WERI-Rb-1 (cell line): ENCODE measurements at regions not wholly inside any gene's neighbourhood (a gene's known extent, or its start where the extent isn't known, plus 50 kb on each side); places are given as distances from the start of the nearest gene placed in this dataset.

Experiments
- DNase-seq: peaks from one replicate; pipeline ENCODE4 v3.0.0-alpha.2; 2020
- H3K27ac ChIP-seq: fragments of 250-450 bp; sonication (Bioruptor Pico); 2 replicates; pipeline ENCODE4 v1.5.1; 2020; ENCODE audit warnings: mild to moderate bottlenecking, moderate library complexity
- H3K27me3 ChIP-seq: fragments of 250-450 bp; sonication (Bioruptor Pico); 2 replicates; pipeline ENCODE4 v1.5.1; 2021; ENCODE audit warnings: mild to moderate bottlenecking, low read depth, moderate library complexity; ENCODE audit not compliant: insufficient read depth, severe bottlenecking
- H3K36me3 ChIP-seq: fragments of 250-450 bp; sonication (Bioruptor Pico); 2 replicates; pipeline ENCODE4 v1.5.1; 2020; ENCODE audit warnings: mild to moderate bottlenecking, moderate library complexity
- H3K4me3 ChIP-seq: 2 replicates; pipeline ENCODE4 v1.5.1; 2011; ENCODE audit warnings: low read depth, mild to moderate bottlenecking, control low read depth, low read length
- H3K9me3 ChIP-seq: fragments of 250-450 bp; sonication (Bioruptor Pico); 2 replicates; pipeline ENCODE4 v1.5.1; 2021; ENCODE audit warnings: mild to moderate bottlenecking, moderate library complexity; ENCODE audit not compliant: severe bottlenecking
- TF ChIP-seq, protein P1 (sequence below): IDR thresholded peaks from 2 replicates; pipeline ENCODE4 v1.5.1; 2011; ENCODE audit warnings: low read depth, mild to moderate bottlenecking, control low read depth, inconsistent platforms, low read length

DNA sequence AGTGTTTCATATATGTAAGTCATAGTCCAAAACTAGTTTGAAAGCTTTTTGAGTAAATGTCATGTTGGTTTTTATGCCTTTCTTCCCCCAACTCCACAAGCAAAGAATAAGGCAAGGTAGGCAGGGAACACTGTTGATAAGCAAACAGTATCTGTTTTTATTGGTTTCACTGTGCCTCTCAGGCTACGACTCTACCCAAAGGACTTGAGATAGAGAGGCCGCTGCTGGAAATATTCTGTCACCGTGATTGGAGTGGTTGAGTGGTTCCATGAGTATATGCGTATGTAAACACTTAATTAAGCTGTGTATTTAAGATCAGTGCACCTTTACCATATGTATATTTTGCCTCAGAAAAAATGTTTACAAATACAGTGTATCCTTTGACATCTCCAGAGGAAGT, 138.1 kb upstream of the KIF26B start:
- no peaks in the 10 kb centered on the region for H3K36me3 ChIP-seq
- TF ChIP-seq, protein P1, sequence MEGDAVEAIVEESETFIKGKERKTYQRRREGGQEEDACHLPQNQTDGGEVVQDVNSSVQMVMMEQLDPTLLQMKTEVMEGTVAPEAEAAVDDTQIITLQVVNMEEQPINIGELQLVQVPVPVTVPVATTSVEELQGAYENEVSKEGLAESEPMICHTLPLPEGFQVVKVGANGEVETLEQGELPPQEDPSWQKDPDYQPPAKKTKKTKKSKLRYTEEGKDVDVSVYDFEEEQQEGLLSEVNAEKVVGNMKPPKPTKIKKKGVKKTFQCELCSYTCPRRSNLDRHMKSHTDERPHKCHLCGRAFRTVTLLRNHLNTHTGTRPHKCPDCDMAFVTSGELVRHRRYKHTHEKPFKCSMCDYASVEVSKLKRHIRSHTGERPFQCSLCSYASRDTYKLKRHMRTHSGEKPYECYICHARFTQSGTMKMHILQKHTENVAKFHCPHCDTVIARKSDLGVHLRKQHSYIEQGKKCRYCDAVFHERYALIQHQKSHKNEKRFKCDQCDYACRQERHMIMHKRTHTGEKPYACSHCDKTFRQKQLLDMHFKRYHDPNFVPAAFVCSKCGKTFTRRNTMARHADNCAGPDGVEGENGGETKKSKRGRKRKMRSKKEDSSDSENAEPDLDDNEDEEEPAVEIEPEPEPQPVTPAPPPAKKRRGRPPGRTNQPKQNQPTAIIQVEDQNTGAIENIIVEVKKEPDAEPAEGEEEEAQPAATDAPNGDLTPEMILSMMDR, result no peak
- DNase-seq, result no peak
- no peak overlapping the region for H3K4me3 ChIP-seq
- no peaks in the 10 kb centered on the region for H3K9me3 ChIP-seq
- H3K27ac ChIP-seq, result no peak overlapping the region
- H3K27me3 ChIP-seq, result no peaks in the 10 kb centered on the region

DNA sequence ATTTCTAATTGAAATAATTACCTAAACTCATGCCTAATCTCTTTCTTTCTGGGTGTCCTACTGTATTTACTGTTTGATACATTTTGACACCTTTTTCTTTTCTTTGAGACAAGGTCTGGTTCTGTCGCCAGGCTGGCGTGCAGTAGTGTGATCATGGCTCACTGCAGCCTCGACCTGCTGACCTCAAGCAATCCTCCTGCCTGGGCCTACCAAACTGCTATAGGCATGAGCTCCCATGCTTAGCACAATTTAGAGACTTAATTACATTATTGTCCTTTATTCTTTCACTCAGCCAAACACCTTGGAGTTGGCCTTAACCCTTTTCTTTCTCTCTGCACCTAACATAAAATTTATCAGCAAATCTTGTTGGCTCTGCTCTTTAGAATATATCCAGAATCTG, 139.8 kb upstream of the KIF26B start:
- no peak overlapping the region for H3K4me3 ChIP-seq
- no peaks in the 10 kb centered on the region for H3K9me3 ChIP-seq
- H3K27me3 ChIP-seq, result no peaks in the 10 kb centered on the region
- no peak overlapping the region for H3K27ac ChIP-seq
- no peaks in the 10 kb centered on the region for H3K36me3 ChIP-seq
- DNase-seq, result no peak
- TF ChIP-seq, protein P1, result no peak

DNA sequence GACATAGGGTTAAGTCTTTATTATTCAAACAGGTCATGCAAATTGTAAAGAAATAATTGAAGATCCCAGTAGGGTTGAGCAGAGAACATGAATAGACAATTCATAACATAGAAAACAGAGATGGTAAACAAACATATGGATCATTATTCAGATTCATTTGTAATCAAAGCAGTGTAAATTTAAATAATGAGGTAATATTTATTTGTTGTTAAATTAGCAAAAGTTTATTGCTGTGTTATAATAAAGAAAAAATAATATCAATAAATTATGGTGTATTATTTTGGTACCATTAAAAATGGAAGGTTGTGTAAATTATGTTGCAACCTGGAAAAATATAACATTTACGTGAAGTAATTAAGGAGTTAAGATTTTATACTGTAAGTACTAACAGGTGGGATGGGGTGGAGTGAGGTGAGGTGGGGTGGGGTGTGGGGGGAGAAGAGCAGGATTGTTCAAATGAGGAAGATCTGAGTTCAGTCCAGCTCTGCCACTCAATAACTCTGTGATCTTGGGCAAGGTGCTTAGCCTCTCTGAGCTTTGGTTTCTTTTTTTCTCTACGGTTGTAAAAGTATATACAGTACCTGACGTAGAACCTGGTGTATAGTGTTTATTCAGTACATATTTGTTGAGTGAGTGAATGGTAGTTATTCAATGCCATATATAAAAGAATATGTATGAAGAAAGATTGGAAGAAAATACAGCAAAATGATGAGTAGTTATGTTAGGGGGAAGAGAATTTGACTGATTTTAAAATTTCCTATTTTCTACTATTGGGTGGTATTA, 140.3 kb upstream of the KIF26B start:
- H3K27ac ChIP-seq, result no peak overlapping the region
- TF ChIP-seq, protein P1, result no peak
- H3K36me3 ChIP-seq, result no peaks in the 10 kb centered on the region
- no peak overlapping the region for H3K4me3 ChIP-seq
- DNase-seq, result no peak
- no peaks in the 10 kb centered on the region for H3K27me3 ChIP-seq
- no peaks in the 10 kb centered on the region for H3K9me3 ChIP-seq

DNA sequence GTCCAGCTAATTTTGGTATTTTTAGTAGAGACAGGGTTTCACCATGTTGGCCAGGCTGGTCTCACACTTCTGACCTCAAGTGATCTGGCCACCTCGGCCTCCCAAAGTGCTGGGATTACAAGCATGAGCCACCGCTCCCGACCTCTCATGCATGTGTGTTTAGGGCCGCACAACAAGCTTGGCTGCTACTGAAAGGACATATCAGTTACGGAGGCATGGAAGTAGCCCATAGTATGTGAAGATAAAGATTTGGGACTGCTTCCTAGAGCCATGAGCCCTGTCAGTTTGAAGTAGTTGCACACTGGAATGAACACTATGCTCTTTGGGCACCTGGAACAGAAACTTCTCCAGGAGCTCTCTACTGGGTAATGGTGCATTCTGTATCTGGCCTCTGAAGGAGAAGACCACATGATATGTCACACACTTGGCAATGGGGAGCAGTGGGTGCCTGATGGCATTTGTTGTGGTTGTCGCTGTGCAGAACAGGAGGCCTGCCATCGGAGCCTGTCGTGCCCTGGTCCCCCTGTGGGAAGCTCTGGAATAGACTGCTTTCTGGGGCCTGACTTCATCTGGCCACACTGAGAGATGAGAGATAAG, 144.7 kb upstream of the KIF26B start:
- TF ChIP-seq, protein P1, result no peak
- Histone ChIP-seq H3K9me3 (no peaks in the 10 kb centered on the region), H3K4me3 (no peak overlapping the region), H3K27ac (no peak overlapping the region), H3K27me3 (no peaks in the 10 kb centered on the region), H3K36me3 (no peaks in the 10 kb centered on the region)
- DNase-seq, result no peak

DNA sequence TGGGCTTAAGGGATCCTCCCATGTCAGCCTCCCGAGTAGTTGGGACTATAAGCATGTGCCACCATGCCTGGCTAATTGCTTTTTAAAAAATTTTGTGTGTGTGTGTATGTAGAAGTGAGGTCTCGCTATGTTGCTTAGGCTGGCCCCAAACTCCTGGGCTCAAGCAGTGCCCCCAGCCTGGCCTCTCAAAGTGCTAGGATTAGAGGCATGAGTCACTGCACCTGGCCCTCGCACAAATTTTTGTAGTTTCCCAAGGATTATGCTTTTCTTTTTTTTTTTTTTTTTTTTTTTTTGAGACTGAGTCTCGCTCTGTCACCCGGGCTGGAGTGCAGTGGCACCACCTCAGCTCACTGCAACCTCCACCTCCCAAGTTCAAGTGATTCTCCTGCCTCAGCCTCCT, 144.4 kb upstream of the HNRNPU start:
- H3K36me3 ChIP-seq, result no peaks in the 10 kb centered on the region
- no peak overlapping the region for H3K4me3 ChIP-seq
- H3K9me3 ChIP-seq, result no peaks in the 10 kb centered on the region
- H3K27me3 ChIP-seq, result no peaks in the 10 kb centered on the region
- TF ChIP-seq, protein P1, result no peak
- DNase-seq, result no peak
- no peak overlapping the region for H3K27ac ChIP-seq

DNA sequence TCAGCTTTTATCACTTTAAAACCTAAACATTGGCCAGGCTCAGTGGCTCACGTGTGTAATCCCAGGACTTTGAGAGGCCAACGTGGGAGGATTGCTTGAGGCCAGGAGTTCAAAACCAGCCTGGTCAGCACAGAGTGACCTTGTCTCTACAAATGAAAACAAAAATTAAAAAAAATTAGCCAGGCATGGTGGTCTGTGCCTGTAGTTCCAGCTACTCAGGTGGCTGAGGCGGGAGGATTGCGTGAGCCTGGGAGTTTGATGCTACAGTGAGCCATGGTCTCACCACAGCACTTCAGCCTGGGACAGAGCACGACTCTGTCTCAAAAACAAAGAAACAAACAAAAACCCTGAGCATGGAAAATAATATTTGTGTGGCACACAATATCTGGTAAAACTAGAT, 143.5 kb upstream of the HNRNPU start:
- no peaks in the 10 kb centered on the region for H3K36me3 ChIP-seq
- no peak overlapping the region for H3K4me3 ChIP-seq
- no peak for DNase-seq
- no peaks in the 10 kb centered on the region for H3K9me3 ChIP-seq
- H3K27ac ChIP-seq, result no peak overlapping the region
- TF ChIP-seq, protein P1, result no peak
- H3K27me3 ChIP-seq, result no peaks in the 10 kb centered on the region
